Suppressor macrophage (primary cell): ENCODE measurements at regions not wholly inside any gene's neighbourhood (a gene's known extent, or its start where the extent isn't known, plus 50 kb on each side); places are given as distances from the start of the nearest gene placed in this dataset.

Experiments
- DNase-seq, 4 experiments: peaks; one replicate each; pipeline ENCODE4 v3.0.0-alpha.2; 2020 to 2022

GRCh38 chr1:30285501-30285932 is 437.9 kb downstream of the MATN1 start:
- no peak for DNase-seq

- no peak for DNase-seq
Observed at GRCh38 chr1:30284728-30285475, 438.5 kb downstream of the MATN1 start.

- no peak for DNase-seq
Observed at GRCh38 chr1:30284226-30284625, 439.2 kb downstream of the MATN1 start.

GRCh38 chr1:30283199-30283962 is 440.0 kb downstream of the MATN1 start:
- no peak for DNase-seq

GRCh38 chr1:30280572-30280971 is 442.8 kb downstream of the MATN1 start:
- no peak for DNase-seq

GRCh38 chr1:30277911-30278310 is 445.5 kb downstream of the MATN1 start:
- no peak for DNase-seq

- no peak for DNase-seq
Observed at GRCh38 chr1:30277415-30277814, 446.0 kb downstream of the MATN1 start.

GRCh38 chr1:30275926-30276764 is 447.2 kb downstream of the MATN1 start:
- no peak for DNase-seq

GRCh38 chr1:30274976-30275621 is 448.3 kb downstream of the MATN1 start:
- no peak for DNase-seq

GRCh38 chr1:30274173-30274970 is 449.0 kb downstream of the MATN1 start:
- no peak for DNase-seq

GRCh38 chr1:30273456-30273855 is 449.9 kb downstream of the MATN1 start:
- no peak for DNase-seq

GRCh38 chr1:30273021-30273325 is 450.4 kb downstream of the MATN1 start:
- DNase-seq = no peak

GRCh38 chr1:30272277-30273020 is 450.9 kb downstream of the MATN1 start:
- no peak for DNase-seq

GRCh38 chr1:30271401-30272276 is 451.7 kb downstream of the MATN1 start:
- DNase-seq = no peak

- DNase-seq = no peak
Observed at GRCh38 chr1:30270461-30270860, 452.9 kb downstream of the MATN1 start.

- DNase-seq = no peak
Observed at GRCh38 chr1:30268923-30269666, 454.3 kb downstream of the MATN1 start.

- no peak for DNase-seq
Observed at GRCh38 chr1:30267856-30268255, 455.5 kb downstream of the MATN1 start.

GRCh38 chr1:30267046-30267445 is 456.3 kb downstream of the MATN1 start:
- no peak for DNase-seq
